ENCODE measurements at regions not wholly inside any gene's neighbourhood (a gene's known extent, or its start where the extent isn't known, plus 50 kb on each side); places are given as distances from the start of the nearest gene placed in this dataset.
A peak's percentile ranks its signal among the peaks of the same experiment; 100 is the strongest.
"Not testable (repeated sequence)": the region's sequence is repeated elsewhere in the genome, so short reads cannot be mapped to it uniquely, and the experiment has no call there.

- DNase-seq: no peak
These were observed 129.4 kb upstream of the BASP1 start for GRCh38 chr5:17088051-17088450.

GRCh38 chr5:17089001-17089400, 128.4 kb upstream of the BASP1 start:
- no peak for DNase-seq

GRCh38 chr5:17089690-17090089, 127.7 kb upstream of the BASP1 start:
- DNase-seq: no peak

- peak in 1 of 2 experiments; percentile 25 for DNase-seq
These were observed 126.6 kb upstream of the BASP1 start for GRCh38 chr5:17090839-17091238.

GRCh38 chr5:17094830-17095229, 122.6 kb upstream of the BASP1 start:
- DNase-seq: no peak

GRCh38 chr5:17096952-17097695, 120.3 kb upstream of the BASP1 start:
- no peak for DNase-seq

- no peak for DNase-seq
These were observed 117.5 kb upstream of the BASP1 start for GRCh38 chr5:17099946-17100345.

- no peak for DNase-seq
These were observed 114.0 kb upstream of the BASP1 start for GRCh38 chr5:17103461-17103860.

- DNase-seq: no peak
These were observed 111.5 kb upstream of the BASP1 start for GRCh38 chr5:17105744-17106418.

GRCh38 chr5:17106521-17106920, 110.9 kb upstream of the BASP1 start:
- no peak for DNase-seq

- DNase-seq: not testable (repeated sequence)
These were observed 105.2 kb upstream of the BASP1 start for GRCh38 chr5:17112091-17112716.

GRCh38 chr5:17113174-17113958, 104.1 kb upstream of the BASP1 start:
- DNase-seq: no peak

GRCh38 chr5:17114233-17114632, 103.2 kb upstream of the BASP1 start:
- no peak for DNase-seq

GRCh38 chr5:17114715-17115599, 102.5 kb upstream of the BASP1 start:
- DNase-seq: no peak

- DNase-seq: no peak
These were observed 101.6 kb upstream of the BASP1 start for GRCh38 chr5:17115855-17116254.

- peak; percentile 99 for DNase-seq
These were observed 98.8 kb upstream of the BASP1 start for GRCh38 chr5:17118631-17119030.

GRCh38 chr5:17120209-17120608, 97.2 kb upstream of the BASP1 start:
- no peak for DNase-seq

GRCh38 chr5:17121776-17122175, 95.7 kb upstream of the BASP1 start:
- DNase-seq: no peak

- DNase-seq: no peak
These were observed 94.4 kb upstream of the BASP1 start for GRCh38 chr5:17123010-17123409.

- DNase-seq: not testable (repeated sequence)
These were observed 93.7 kb upstream of the BASP1 start for GRCh38 chr5:17123773-17124172.

GRCh38 chr5:17127743-17128231, 89.6 kb upstream of the BASP1 start:
- DNase-seq: no peak

Data from Kasumi-1 (cell line).